MM.1S (cell line): ENCODE measurements at regions not wholly inside any gene's neighbourhood (a gene's known extent, or its start where the extent isn't known, plus 50 kb on each side); places are given as distances from the start of the nearest gene placed in this dataset.
A peak's percentile ranks its signal among the peaks of the same experiment; 100 is the strongest.

ENCODE experiments used
- DNase-seq: peaks from one replicate; pipeline ENCODE4 v3.0.0-alpha.2; 2015
- H2AFZ ChIP-seq: fragments of 300-600 bp; sonication (generic); 2 replicates; pipeline ENCODE4 v1.6.0; 2016; ENCODE audit warnings: antibody characterized with exemption, low read length
- H3F3A ChIP-seq: fragments of 300-600 bp; sonication (generic); 2 replicates; pipeline ENCODE4 v1.6.1; 2016; ENCODE audit warnings: mild to moderate bottlenecking, antibody characterized with exemption, low read length, moderate library complexity, mixed read lengths; ENCODE audit not compliant: insufficient read depth
- H3K27ac ChIP-seq: fragments of 300-600 bp; sonication (generic); 2 replicates; pipeline ENCODE4 v1.5.1; 2016; ENCODE audit warnings: mild to moderate bottlenecking, low read length
- H3K27me3 ChIP-seq: fragments of 300-600 bp; sonication (generic); replicated peaks from 2 replicates; pipeline ENCODE4 v1.6.0; 2016; ENCODE audit warnings: low read length; ENCODE audit not compliant: insufficient read depth
- H3K36me3 ChIP-seq: fragments of 300-600 bp; sonication (generic); replicated peaks from 2 replicates; pipeline ENCODE4 v1.6.1; 2016; ENCODE audit warnings: mild to moderate bottlenecking, low read length, mixed read lengths; ENCODE audit not compliant: insufficient read depth
- H3K4me1 ChIP-seq: fragments of 300-600 bp; sonication (generic); 2 replicates; pipeline ENCODE4 v1.6.1; 2016; ENCODE audit warnings: low read length, mixed read lengths
- H3K4me2 ChIP-seq: fragments of 300-600 bp; sonication (generic); 2 replicates; pipeline ENCODE4 v1.6.0; 2016; ENCODE audit warnings: low read depth, low read length
- H3K4me3 ChIP-seq: fragments of 300-600 bp; sonication (generic); 2 replicates; pipeline ENCODE4 v1.5.1; 2016; ENCODE audit warnings: low read length, mixed read lengths
- H3K79me2 ChIP-seq: fragments of 300-600 bp; sonication (generic); 2 replicates; pipeline ENCODE4 v1.6.1; 2016; ENCODE audit warnings: mixed run types, low read length, mixed read lengths
- H3K9ac ChIP-seq: fragments of 300-600 bp; sonication (generic); 2 replicates; pipeline ENCODE4 v1.6.1; 2016; ENCODE audit warnings: low read length, mixed read lengths
- H3K9me2 ChIP-seq: fragments of 300-600 bp; sonication (generic); replicated peaks from 2 replicates; pipeline ENCODE4 v1.6.1; 2016; ENCODE audit warnings: mild to moderate bottlenecking, low read length, mixed read lengths; ENCODE audit not compliant: insufficient read depth
- H3K9me3 ChIP-seq: fragments of 300-600 bp; sonication (generic); replicated peaks from 2 replicates; pipeline ENCODE4 v1.6.1; 2016; ENCODE audit warnings: mild to moderate bottlenecking, low read length, mixed read lengths; ENCODE audit not compliant: insufficient read depth
- H4K20me1 ChIP-seq: fragments of 300-600 bp; sonication (generic); 2 replicates; pipeline ENCODE4 v1.6.1; 2016; ENCODE audit warnings: mild to moderate bottlenecking, low read length, moderate library complexity, mixed read lengths; ENCODE audit not compliant: insufficient read depth
- EZH2 ChIP-seq: fragments of 300-600 bp; sonication (generic); optimal IDR thresholded peaks from 2 replicates; pipeline ENCODE3; 2017; ENCODE audit warnings: low read depth, mild to moderate bottlenecking, antibody characterized with exemption, low read length, mixed read lengths
- EZH2phosphoT487 ChIP-seq: fragments of 300-600 bp; sonication (generic); IDR thresholded peaks from 2 replicates; pipeline ENCODE4 v1.6.1; 2018; ENCODE audit warnings: antibody characterized with exemption, low read length
- TF ChIP-seq, protein P1 (sequence below): fragments of 300-600 bp; sonication (generic); IDR thresholded peaks from 2 replicates; pipeline ENCODE4 v1.5.1; 2016; ENCODE audit warnings: antibody characterized with exemption, low read length, mixed read lengths

DNA sequence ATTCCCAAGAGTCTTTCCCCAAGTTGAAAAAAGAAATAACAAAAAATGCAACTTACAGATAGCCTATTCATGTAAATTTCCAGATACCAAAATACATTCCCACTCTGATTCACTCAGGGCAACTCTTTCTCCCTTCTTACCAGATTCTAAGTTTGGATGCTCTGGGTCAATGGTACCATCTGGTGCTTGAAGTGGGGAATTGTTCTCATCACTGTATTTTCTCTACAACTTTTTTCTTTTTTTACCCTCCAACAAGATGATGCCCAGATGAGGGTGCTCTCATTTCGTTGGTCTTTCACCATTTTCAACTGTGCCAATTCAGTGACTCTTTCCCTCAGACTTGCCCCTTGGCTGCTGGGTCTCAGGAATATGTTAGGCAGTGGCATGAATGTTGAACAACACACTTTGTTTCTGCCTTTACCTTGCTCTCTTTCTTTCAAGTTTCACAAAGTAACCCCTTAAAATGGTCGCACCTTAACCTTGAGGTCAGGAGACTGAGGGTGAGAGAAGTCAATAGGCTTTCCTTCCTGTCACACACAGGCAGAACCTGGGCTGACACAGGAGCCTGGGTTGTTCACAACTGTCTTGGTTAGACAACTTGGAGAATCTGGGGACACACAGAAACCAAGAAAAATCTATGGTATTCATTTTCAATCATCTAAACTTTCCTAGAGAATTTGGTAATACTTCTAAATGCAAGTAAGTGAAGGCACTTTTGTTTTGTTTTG is 330.7 kb upstream of the SLCO3A1 start:
- TF ChIP-seq, protein P1, sequence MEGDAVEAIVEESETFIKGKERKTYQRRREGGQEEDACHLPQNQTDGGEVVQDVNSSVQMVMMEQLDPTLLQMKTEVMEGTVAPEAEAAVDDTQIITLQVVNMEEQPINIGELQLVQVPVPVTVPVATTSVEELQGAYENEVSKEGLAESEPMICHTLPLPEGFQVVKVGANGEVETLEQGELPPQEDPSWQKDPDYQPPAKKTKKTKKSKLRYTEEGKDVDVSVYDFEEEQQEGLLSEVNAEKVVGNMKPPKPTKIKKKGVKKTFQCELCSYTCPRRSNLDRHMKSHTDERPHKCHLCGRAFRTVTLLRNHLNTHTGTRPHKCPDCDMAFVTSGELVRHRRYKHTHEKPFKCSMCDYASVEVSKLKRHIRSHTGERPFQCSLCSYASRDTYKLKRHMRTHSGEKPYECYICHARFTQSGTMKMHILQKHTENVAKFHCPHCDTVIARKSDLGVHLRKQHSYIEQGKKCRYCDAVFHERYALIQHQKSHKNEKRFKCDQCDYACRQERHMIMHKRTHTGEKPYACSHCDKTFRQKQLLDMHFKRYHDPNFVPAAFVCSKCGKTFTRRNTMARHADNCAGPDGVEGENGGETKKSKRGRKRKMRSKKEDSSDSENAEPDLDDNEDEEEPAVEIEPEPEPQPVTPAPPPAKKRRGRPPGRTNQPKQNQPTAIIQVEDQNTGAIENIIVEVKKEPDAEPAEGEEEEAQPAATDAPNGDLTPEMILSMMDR: peak; percentile 32
- TF ChIP-seq EZH2: no peak
- DNase-seq: peak; percentile 26
- Histone ChIP-seq H3K27me3 (no peaks in the 10 kb centered on the region), H3K4me2 (no peak overlapping the region), H4K20me1 (no peaks in the 10 kb centered on the region), H3K9me2 (no peaks in the 10 kb centered on the region), H3K9me3 (no peaks in the 10 kb centered on the region), H3K36me3 (no peaks in the 10 kb centered on the region), H3K27ac (no peak overlapping the region), H2AFZ (no peak overlapping the region), H3K79me2 (no peaks in the 10 kb centered on the region), H3F3A (no peaks in the 10 kb centered on the region), H3K9ac (no peak overlapping the region), H3K4me1 (no peaks in the 10 kb centered on the region), H3K4me3 (no peak overlapping the region)

DNA sequence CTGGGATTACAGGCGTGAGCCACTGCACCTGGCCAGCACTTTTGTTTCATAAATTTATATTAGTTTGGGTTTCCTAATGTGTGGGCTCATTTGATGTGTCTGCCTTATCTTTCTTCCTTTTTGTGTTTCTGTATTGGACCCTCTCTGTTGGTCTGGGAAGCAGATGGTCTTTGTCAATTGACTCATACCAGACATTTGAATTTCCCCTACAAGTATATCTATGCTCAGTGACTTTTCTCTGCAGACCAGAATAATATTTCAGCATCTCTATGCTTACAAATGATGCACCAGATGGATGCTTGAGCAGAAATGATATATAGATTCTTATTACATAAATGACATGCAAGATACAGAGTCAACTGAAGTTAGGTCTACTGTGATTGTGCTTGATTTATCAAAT is 329.9 kb upstream of the SLCO3A1 start:
- no peaks in the 10 kb centered on the region for H3K9me2 ChIP-seq

DNA sequence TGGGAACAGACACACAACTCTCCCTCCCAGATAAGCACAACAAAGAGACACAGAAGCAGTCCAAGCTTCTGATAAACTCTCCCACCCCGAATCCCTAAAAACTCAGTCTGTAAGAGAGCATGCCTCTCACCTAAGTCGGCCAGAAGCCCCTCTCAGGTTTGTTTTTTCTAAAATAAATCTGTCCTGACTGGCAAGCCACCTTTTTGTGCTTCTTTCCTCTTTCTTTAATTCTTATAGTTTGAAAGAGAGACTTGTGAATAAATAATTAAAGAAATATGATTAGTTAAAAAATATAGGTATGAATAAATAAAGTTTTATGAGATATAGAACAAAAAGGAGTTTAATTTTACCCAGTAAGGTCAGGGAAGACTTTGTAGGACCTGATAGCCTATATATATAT is 329.0 kb upstream of the SLCO3A1 start:
- Histone ChIP-seq H3K36me3 (no peaks in the 10 kb centered on the region), H3K27ac (no peak overlapping the region), H3K9me3 (no peaks in the 10 kb centered on the region), H2AFZ (no peak overlapping the region), H3K79me2 (no peaks in the 10 kb centered on the region), H3K9me2 (no peaks in the 10 kb centered on the region), H3K4me1 (no peaks in the 10 kb centered on the region), H3K9ac (no peak overlapping the region), H3K27me3 (no peaks in the 10 kb centered on the region), H3K4me3 (no peak overlapping the region), H4K20me1 (no peaks in the 10 kb centered on the region), H3F3A (no peaks in the 10 kb centered on the region), H3K4me2 (no peak overlapping the region)
- DNase-seq: no peak
- TF ChIP-seq EZH2: no peak

More for the DNA sequence above, 329.9 kb upstream of the SLCO3A1 start:
- Histone ChIP-seq H3K27me3 (no peaks in the 10 kb centered on the region), H3K4me2 (no peak overlapping the region), H3K4me1 (no peaks in the 10 kb centered on the region), H3K36me3 (no peaks in the 10 kb centered on the region), H3F3A (no peaks in the 10 kb centered on the region), H2AFZ (no peak overlapping the region), H3K4me3 (no peak overlapping the region), H3K27ac (no peak overlapping the region), H4K20me1 (no peaks in the 10 kb centered on the region), H3K9ac (no peak overlapping the region), H3K9me3 (no peaks in the 10 kb centered on the region), H3K79me2 (no peaks in the 10 kb centered on the region)
- no peak for TF ChIP-seq EZH2
- no peak for TF ChIP-seq EZH2phosphoT487
- TF ChIP-seq, protein P1: no peak
- DNase-seq: no peak

DNA sequence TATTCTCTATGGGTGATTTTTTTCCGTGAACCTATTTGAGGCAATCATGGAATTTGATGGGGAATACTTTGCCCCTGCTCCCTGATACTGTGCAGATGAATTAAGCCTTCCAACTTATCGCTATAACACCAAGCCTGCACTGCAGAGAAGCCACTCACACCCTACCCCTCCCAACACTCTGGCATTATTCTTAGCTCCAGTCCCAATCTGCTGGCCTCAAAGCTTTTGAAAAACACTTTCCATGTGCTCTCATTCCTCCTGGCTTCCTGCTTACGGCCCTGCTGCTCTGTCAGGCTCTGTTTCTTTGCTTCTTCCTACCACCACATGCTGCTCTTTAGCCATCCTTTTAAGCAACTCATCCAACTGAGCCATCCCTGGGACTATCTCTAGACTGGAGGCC is 327.8 kb upstream of the SLCO3A1 start:
- H3K36me3 ChIP-seq: no peaks in the 10 kb centered on the region
- no peaks in the 10 kb centered on the region for H3K79me2 ChIP-seq
- DNase-seq: no peak
- no peaks in the 10 kb centered on the region for H3F3A ChIP-seq
- no peaks in the 10 kb centered on the region for H3K4me1 ChIP-seq
- no peaks in the 10 kb centered on the region for H3K9me2 ChIP-seq
- TF ChIP-seq, protein P1: no peak
- TF ChIP-seq EZH2phosphoT487 (no peak), EZH2 (no peak)
- H3K4me2 ChIP-seq: no peak overlapping the region
- H3K4me3 ChIP-seq: no peak overlapping the region
- no peaks in the 10 kb centered on the region for H3K27me3 ChIP-seq
- H3K27ac ChIP-seq: no peak overlapping the region
- H2AFZ ChIP-seq: no peak overlapping the region
- no peaks in the 10 kb centered on the region for H4K20me1 ChIP-seq
- H3K9me3 ChIP-seq: no peaks in the 10 kb centered on the region
- H3K9ac ChIP-seq: no peak overlapping the region
